ENCODE measurements at regions not wholly inside any gene's neighbourhood (a gene's known extent, or its start where the extent isn't known, plus 50 kb on each side); places are given as distances from the start of the nearest gene placed in this dataset.
"Not testable (repeated sequence)": the region's sequence is repeated elsewhere in the genome, so short reads cannot be mapped to it uniquely, and the experiment has no call there.

GRCh38 chr16:17748044-17748719 lies 277.4 kb upstream of the XYLT1 start:
- 0 out of 2 replicates have a peak, but pooled peaks cover 2% of the 10 kb centered on the region for H3K9me3 ChIP-seq (replicated peaks)
- no peaks in the 10 kb centered on the region for H3K4me1 ChIP-seq
- H3K27ac ChIP-seq = no peak overlapping the region
- no peaks in the 10 kb centered on the region for H3K27me3 ChIP-seq
- no peaks in the 10 kb centered on the region for H3K36me3 ChIP-seq
- no peak overlapping the region for H3K4me3 ChIP-seq
- no peak for DNase-seq

DNA sequence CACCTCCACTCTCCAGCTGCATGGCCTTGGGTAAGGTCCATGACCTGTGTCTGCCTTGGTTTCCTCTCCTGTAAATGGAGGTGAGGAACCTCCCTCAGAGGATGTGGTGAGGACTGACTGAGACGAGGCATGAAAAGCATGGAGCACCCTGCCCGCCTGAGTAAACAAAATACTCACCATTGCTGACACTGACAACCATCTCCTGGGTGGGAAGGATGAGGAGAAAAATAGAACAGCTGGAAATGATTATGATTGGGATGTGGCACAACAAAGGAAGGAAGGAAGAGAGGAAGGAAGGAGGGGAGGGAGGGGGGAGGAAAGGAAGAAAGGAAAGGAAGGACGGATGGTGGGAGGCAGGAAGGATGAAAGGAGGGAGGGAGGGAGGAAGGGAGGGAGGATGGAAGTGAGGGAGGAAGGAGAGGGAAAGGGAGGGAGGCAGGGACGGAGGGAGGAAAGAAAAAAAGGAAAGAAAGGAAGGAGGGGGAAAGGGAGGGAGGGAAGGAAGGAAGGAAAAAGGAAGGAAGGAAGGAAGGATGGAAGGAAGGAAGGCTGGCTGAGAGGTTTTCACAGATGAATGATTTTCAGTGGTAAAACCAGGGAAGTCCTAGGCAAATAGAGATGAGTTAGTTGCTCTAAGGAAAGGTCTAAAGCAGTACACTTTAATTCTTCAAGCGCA lies 276.5 kb upstream of the XYLT1 start:
- H3K4me3 ChIP-seq = no peak overlapping the region
- no peak for DNase-seq
- H3K4me1 ChIP-seq = no peaks in the 10 kb centered on the region
- 0 out of 2 replicates have a peak, but pooled peaks cover 2% of the 10 kb centered on the region for H3K9me3 ChIP-seq (replicated peaks)
- H3K27me3 ChIP-seq = no peaks in the 10 kb centered on the region
- no peak overlapping the region for H3K27ac ChIP-seq
- H3K36me3 ChIP-seq = no peaks in the 10 kb centered on the region

DNA sequence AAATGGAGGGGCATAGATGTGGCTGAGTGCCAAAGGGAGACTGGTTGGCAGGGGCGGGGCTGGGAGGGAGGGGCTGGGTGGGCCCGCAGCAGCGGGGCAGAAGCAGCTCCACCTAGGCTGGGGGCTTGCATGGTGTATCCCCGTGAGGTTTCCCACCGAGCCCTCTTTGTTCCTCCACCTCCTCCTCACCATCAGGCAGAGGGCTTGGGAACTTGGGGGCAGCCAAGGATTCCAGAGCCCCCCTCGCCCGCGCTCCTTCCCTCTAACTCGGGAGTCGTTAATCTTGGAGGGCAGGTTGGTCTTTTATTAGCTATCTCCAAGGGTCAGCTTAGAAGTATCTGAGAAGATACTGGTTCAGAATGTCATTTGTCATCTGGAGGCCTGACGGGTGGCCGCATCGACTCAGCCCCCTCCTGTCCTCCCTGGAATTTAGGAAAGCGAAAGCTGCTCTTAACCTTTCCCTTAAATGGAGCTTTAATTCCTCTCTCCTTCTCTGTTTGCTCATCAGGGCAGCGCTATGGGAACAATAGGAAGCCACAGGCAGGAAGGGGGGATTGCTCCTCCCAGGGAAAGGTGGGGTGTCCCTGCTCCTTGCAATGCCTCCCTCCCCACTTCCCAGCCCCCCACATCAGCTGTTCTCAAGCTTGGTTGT lies 274.3 kb upstream of the XYLT1 start:
- Histone ChIP-seq H3K4me1 (no peaks in the 10 kb centered on the region), H3K27ac (no peak overlapping the region), H3K9me3 (replicated peaks) (0 out of 2 replicates have a peak, but pooled peaks cover 2% of the 10 kb centered on the region), H3K27me3 (no peaks in the 10 kb centered on the region), H3K4me3 (no peak overlapping the region), H3K36me3 (no peaks in the 10 kb centered on the region)
- no peak for DNase-seq

GRCh38 chr16:17743578-17743977 lies 272.8 kb upstream of the XYLT1 start:
- Histone ChIP-seq H3K36me3 (no peaks in the 10 kb centered on the region), H3K4me3 (no peak overlapping the region), H3K4me1 (no peaks in the 10 kb centered on the region), H3K27ac (no peak overlapping the region), H3K9me3 (replicated peaks) (no peaks in the 10 kb centered on the region), H3K27me3 (no peaks in the 10 kb centered on the region)
- DNase-seq = no peak

DNA sequence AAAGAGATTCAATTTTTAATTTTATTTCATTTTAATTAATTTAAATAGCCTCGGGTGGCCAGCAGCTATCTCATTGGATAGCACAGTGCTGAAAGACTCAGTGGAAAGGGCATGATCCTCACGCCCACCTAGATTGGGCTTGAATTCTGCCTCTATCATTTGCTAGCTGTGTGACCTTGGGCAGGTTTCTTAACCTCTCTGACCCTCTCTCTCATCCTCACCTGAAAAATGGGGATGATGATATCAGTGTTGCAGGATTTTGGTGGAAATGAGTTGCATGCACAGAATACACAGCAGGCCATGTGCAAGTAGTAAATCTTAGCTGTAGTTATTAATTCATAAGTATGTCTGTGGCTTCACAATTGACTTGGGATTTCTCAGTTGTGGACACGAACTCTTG lies 272.4 kb upstream of the XYLT1 start:
- no peaks in the 10 kb centered on the region for H3K9me3 ChIP-seq (replicated peaks)
- no peaks in the 10 kb centered on the region for H3K4me1 ChIP-seq
- no peaks in the 10 kb centered on the region for H3K36me3 ChIP-seq
- no peaks in the 10 kb centered on the region for H3K27me3 ChIP-seq
- no peak overlapping the region for H3K4me3 ChIP-seq
- DNase-seq = no peak
- no peak overlapping the region for H3K27ac ChIP-seq

DNA sequence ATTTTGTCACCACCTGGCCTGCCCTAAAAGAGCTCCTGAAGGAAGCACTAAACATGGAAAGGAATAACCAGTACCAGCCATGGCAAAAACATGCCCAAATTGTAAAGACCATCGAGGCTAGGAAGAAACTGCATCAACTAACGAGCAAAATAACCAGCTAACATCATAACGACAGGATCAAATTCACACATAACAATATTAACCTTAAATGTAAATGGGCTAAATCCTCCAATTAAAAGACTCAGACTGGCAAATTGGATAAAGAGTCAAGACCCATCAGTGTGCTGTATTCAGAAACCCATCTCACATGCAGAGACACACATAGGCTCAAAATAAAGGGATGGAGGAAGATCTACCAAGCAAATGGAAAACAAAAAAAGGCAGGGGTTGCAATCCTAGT lies 264.3 kb upstream of the XYLT1 start:
- H3K4me3 ChIP-seq; H3K27me3 ChIP-seq; DNase-seq; H3K9me3 ChIP-seq (replicated peaks); H3K27ac ChIP-seq; H3K4me1 ChIP-seq; H3K36me3 ChIP-seq: not testable (repeated sequence)

DNA sequence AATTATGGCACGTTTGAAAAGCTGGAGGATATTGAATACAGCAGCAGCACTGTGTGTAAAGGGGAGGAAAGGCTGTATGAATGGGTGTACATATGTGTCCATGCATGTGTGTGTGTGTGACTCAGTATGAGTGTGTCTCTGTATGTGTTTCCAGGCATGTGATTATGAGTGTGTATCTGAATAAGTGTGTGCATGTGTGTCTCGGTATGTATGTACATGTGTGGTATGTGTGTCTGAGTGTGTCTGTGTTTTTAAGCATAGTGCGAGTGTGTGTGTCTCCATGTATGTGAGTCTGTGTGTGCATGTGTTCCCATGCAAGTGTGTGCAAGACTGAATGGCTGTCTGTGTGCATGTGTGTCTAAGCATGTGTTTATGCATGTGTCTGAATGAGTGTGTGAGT lies 259.1 kb upstream of the XYLT1 start:
- Histone ChIP-seq H3K27me3 (no peaks in the 10 kb centered on the region), H3K36me3 (no peaks in the 10 kb centered on the region), H3K4me3 (no peak overlapping the region), H3K4me1 (no peaks in the 10 kb centered on the region), H3K27ac (no peak overlapping the region), H3K9me3 (replicated peaks) (no peaks in the 10 kb centered on the region)
- no peak for DNase-seq

DNA sequence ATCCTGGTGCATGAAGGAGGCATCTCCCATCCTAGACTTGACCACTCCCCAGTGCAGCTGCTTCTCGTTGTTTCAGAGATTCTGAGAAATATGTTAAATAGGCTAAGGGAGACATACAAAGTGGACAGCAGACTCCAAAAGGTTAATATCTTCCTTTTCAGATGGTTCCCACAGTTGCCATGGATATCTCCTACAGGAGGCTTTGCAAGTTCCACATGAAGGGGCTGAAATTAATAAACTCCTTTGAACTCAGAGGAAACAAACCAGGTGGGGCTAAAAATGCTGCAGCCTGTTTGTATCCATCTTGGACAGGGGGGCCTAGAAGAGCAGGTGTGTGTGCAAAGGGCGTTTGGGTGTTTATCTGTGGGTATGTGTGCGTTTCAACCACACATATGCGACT lies 257.4 kb upstream of the XYLT1 start:
- H3K27me3 ChIP-seq = no peaks in the 10 kb centered on the region

DNA sequence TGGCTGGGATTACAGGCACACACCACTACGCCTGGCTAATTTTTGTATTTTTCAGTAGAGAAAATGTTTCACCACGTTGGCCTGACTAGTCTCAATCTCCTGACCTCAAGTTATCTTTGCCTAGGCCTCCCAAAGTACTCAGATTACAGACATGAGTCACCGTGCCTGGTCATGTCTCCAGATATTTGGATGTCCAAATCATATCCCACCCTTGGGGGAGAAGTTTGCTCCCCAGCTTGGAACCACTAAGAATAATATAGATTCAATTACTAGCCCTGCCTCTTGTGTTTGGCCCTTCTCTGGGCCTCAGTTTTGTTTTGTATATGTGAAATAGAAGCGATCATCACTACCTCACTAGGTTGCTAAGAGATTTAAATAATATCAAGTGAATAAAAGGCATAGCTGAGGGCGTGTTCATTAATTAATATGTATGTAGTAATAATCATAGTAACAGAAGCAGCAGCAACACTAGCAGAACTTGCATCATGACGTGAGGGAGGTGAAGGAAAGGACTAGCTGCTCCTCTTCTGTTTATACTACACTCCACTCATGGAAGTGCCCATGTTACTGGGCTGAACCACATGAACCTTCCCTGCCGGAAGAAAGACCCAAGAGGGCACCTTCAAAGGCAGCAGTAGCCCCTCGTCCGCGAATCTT lies 253.6 kb upstream of the XYLT1 start:
- H3K4me1 ChIP-seq = no peaks in the 10 kb centered on the region
- no peaks in the 10 kb centered on the region for H3K36me3 ChIP-seq
- no peaks in the 10 kb centered on the region for H3K27me3 ChIP-seq
- DNase-seq = no peak
- no peaks in the 10 kb centered on the region for H3K9me3 ChIP-seq (replicated peaks)
- H3K4me3 ChIP-seq = no peak overlapping the region
- no peak overlapping the region for H3K27ac ChIP-seq

More for the DNA sequence above, 257.4 kb upstream of the XYLT1 start:
- no peaks in the 10 kb centered on the region for H3K4me1 ChIP-seq
- no peak overlapping the region for H3K27ac ChIP-seq
- no peak for DNase-seq
- H3K9me3 ChIP-seq (replicated peaks) = no peaks in the 10 kb centered on the region
- H3K36me3 ChIP-seq = no peaks in the 10 kb centered on the region
- no peak overlapping the region for H3K4me3 ChIP-seq

GRCh38 chr16:17723531-17724134 lies 252.9 kb upstream of the XYLT1 start:
- Histone ChIP-seq H3K4me1 (no peaks in the 10 kb centered on the region), H3K27me3 (no peaks in the 10 kb centered on the region), H3K9me3 (replicated peaks) (no peaks in the 10 kb centered on the region), H3K36me3 (no peaks in the 10 kb centered on the region), H3K27ac (no peak overlapping the region), H3K4me3 (no peak overlapping the region)
- no peak for DNase-seq

DNA sequence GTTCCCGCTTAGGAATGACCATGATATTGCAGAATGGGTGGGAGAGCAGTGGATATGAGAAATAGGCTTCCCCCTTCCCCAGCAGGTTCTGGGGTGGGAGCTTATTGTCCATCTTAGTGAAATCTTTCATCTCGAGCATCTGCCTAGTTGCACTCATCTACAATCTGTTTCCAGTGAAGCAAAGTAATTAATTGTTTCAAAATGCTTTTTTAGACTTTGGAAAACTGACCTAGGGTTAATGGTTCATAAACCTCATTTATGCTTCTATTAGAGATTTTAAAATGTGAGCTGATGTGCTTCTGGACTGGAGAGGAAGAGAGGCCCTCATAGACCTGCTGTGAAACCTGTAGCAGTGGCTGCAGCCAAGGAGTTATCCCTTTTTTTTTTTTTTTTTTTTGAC lies 247.7 kb upstream of the XYLT1 start:
- Histone ChIP-seq H3K9me3 (replicated peaks) (no peaks in the 10 kb centered on the region), H3K4me3 (no peak overlapping the region), H3K36me3 (no peaks in the 10 kb centered on the region), H3K27ac (no peak overlapping the region), H3K27me3 (no peaks in the 10 kb centered on the region), H3K4me1 (no peaks in the 10 kb centered on the region)
- no peak for DNase-seq

DNA sequence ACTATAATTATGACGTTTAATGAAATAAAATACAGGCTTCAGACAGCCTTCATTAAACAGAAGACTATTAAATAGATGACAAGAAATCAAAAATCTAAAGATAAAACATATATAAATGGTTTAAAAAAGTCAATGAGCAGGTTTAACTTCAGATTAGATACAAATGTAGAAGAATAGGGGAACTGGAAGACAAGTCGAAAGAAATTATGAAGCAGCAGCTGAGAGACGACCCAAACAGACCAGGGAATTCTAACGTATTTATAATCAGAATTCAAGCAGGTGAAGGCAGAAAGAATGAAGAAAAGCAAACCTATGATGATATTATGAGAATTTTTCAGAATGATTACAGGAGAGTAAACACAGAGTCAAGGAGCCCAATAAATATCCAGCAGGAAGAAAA lies 235.1 kb upstream of the XYLT1 start:
- Histone ChIP-seq H3K27me3 (no peaks in the 10 kb centered on the region), H3K4me1 (no peaks in the 10 kb centered on the region), H3K36me3 (no peaks in the 10 kb centered on the region), H3K4me3 (no peak overlapping the region), H3K9me3 (replicated peaks) (no peaks in the 10 kb centered on the region), H3K27ac (no peak overlapping the region)
- no peak for DNase-seq

DNA sequence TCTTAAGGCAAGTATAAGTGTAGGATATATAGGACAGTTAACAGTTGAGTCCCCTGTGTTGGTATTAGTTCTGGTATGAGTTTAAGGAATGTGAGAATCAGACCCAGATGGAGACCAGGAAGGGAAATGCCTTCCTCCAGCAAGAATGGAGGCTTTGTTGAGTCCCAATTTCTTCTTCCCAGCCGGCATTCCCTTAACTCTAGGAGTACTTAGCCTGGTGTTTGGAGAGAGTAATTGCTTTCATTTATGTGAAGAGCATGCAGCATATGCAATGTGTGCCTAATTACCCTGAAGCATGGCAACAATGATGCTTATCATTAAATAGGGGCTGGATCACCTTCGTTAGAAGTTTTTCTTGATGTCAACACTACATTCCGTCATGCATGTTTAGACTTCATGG lies 225.9 kb upstream of the XYLT1 start:
- Histone ChIP-seq H3K36me3 (no peaks in the 10 kb centered on the region), H3K4me3 (no peak overlapping the region), H3K4me1 (no peaks in the 10 kb centered on the region), H3K9me3 (replicated peaks) (no peaks in the 10 kb centered on the region), H3K27me3 (no peaks in the 10 kb centered on the region), H3K27ac (no peak overlapping the region)
- no peak for DNase-seq

DNA sequence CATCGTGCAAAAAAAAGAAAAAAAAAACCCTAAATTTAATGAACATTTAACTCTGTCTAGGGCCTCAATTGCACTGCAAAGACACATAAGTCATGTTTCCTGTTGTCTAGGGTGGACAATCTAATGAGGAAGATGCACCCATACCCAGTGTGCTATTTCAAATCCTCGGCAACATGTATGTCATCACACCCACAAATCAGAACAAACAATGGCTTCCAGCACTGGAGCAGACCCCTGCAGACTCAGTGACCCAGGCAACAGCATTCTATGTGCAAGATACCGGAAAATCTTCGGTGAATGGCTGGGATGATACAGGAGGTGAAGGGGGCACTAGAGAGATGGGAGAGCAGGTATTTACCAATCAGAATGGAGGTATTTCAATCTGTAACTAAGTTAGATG lies 221.7 kb upstream of the XYLT1 start:
- Histone ChIP-seq H3K27ac (no peak overlapping the region), H3K27me3 (no peaks in the 10 kb centered on the region), H3K4me1 (no peaks in the 10 kb centered on the region), H3K4me3 (no peak overlapping the region), H3K9me3 (replicated peaks) (no peaks in the 10 kb centered on the region), H3K36me3 (no peaks in the 10 kb centered on the region)
- DNase-seq = no peak

GRCh38 chr16:17691899-17692176 lies 221.1 kb upstream of the XYLT1 start:
- no peak overlapping the region for H3K4me3 ChIP-seq
- DNase-seq = no peak
- no peaks in the 10 kb centered on the region for H3K27me3 ChIP-seq
- no peaks in the 10 kb centered on the region for H3K36me3 ChIP-seq
- no peak overlapping the region for H3K27ac ChIP-seq
- no peaks in the 10 kb centered on the region for H3K4me1 ChIP-seq
- H3K9me3 ChIP-seq (replicated peaks) = no peaks in the 10 kb centered on the region
